K562 (cell line): ENCODE measurements at regions not wholly inside any gene's neighbourhood (a gene's known extent, or its start where the extent isn't known, plus 50 kb on each side); places are given as distances from the start of the nearest gene placed in this dataset.

Source experiments
- ATAC-seq: fragments of 200-7000 bp; cut with Tn5 transposase; 3 replicates; pipeline ENCODE4 v1.9.1; 2020; ENCODE audit warnings: moderate library complexity
- BruUV-seq: library from RNA; stranded (reverse); fragments of 400-500 nt; replicated peaks from 2 replicates; lab custom pipeline; 2021; lab: Mats Ljungman, UMichigan
- CTCF ChIA-PET: fragments of 300-600 bp; formaldehyde crosslinking; extraction: SDS; loops from one replicate; lab custom pipeline; 2021; ENCODE audit warnings: low intra/inter-chr PET ratio; lab: Yijun Ruan, JAX
- POLR2A ChIA-PET: fragments of 300-600, 350-650 bp; sonication (Branson Sonifier 250); formaldehyde crosslinking; extraction: SDS; loops from one replicate; lab custom pipeline; 2021; ENCODE audit warnings: antibody characterized with exemption, inconsistent platforms; lab: Yijun Ruan, JAX
- DNase-seq, 4 experiments: peaks; one replicate each; pipeline versions ENCODE4 v3.0.0 to v3.0.0-alpha.2; 2011 to 2018; ENCODE audit warnings: low spot score in 3 of 4, mixed read lengths in 3 of 4; ENCODE audit errors: extremely low read depth in 1 of 4
- FAIRE-seq: peaks from 2 replicates; lab custom pipeline; 2011; peaks lifted over from hg19 to GRCh38; lab: Jason Lieb, UNC
- H2AFZ ChIP-seq: 2 replicates; pipeline ENCODE4 v1.6.0; 2011; ENCODE audit warnings: low read depth, low read length, control low read depth, inconsistent platforms
- H3K27ac ChIP-seq: fragments of 200-600 bp; 3 replicates; pipeline ENCODE4 v1.8.0; 2011; ENCODE audit warnings: low read depth, mild to moderate bottlenecking, control low read depth, inconsistent platforms, low read length, moderate library complexity, mixed read lengths; ENCODE audit errors: extremely low read depth
- H3K27me3 ChIP-seq, 2 experiments: fragments of 300-600 bp in 1 of 2; 2 replicates in 1 of 2; 3 replicates in 1 of 2; pipeline versions ENCODE4 v1.6.0 to v1.8.0; 2011; ENCODE audit warnings: inconsistent platforms in 2 of 2, low read length in 2 of 2, mild to moderate bottlenecking in 1 of 2, mixed read lengths in 1 of 2, moderate library complexity in 1 of 2; ENCODE audit not compliant: control insufficient read depth in 2 of 2, insufficient read depth in 2 of 2
- H3K36me3 ChIP-seq: fragments of 300-600 bp; 3 replicates; pipeline ENCODE4 v1.8.0; 2011; ENCODE audit warnings: mild to moderate bottlenecking, low read length, inconsistent platforms; ENCODE audit not compliant: control insufficient read depth, insufficient read depth
- H3K4me1 ChIP-seq, 2 experiments: fragments of 200-600 bp in 1 of 2; replicated peaks in 1 of 2; 2 replicates in 1 of 2; 3 replicates in 1 of 2; pipeline versions ENCODE4 v1.5.1 to v1.8.0; 2011; ENCODE audit warnings: inconsistent platforms in 2 of 2, low read length in 2 of 2, mild to moderate bottlenecking in 1 of 2, mixed read lengths in 1 of 2, moderate library complexity in 1 of 2; ENCODE audit not compliant: control insufficient read depth in 2 of 2, insufficient read depth in 2 of 2
- H3K4me2 ChIP-seq: 2 replicates; pipeline ENCODE4 v1.6.1; 2011; ENCODE audit warnings: low read length, control low read depth, inconsistent platforms, mixed read lengths; ENCODE audit not compliant: insufficient read depth
- H3K4me3 ChIP-seq: fragments of 200-600 bp; sonication (generic), shearing (Covaris generic); 2 replicates; pipeline ENCODE4 v1.5.1; 2016; ENCODE audit warnings: control low read depth, inconsistent platforms
- H3K79me2 ChIP-seq: fragments of 200-600 bp; 3 replicates; pipeline ENCODE4 v1.8.0; 2011; ENCODE audit warnings: low read length, inconsistent platforms; ENCODE audit not compliant: control insufficient read depth, insufficient read depth
- H3K9ac ChIP-seq, 2 experiments: 2 replicates each; pipeline versions ENCODE4 v1.6.0 to v1.6.1; 2011; ENCODE audit warnings: low read depth in 2 of 2, low read length in 2 of 2, control low read depth in 1 of 2, inconsistent platforms in 1 of 2, mild to moderate bottlenecking in 1 of 2, mixed read lengths in 1 of 2; ENCODE audit not compliant: insufficient read depth in 1 of 2
- H3K9me1 ChIP-seq: one replicate; pipeline ENCODE4 v1.6.0; 2011; ENCODE audit warnings: inconsistent platforms, mild to moderate bottlenecking, low read length, moderate library complexity; ENCODE audit not compliant: control insufficient read depth, insufficient read depth
- H3K9me3 ChIP-seq: replicated peaks from 2 replicates; pipeline ENCODE4 v1.5.1; 2011; ENCODE audit warnings: low read depth, low read length, inconsistent platforms; ENCODE audit not compliant: control insufficient read depth, insufficient read depth
- H4K20me1 ChIP-seq: replicated peaks from 2 replicates; pipeline ENCODE4 v1.6.1; 2011; ENCODE audit warnings: low read length, inconsistent platforms, mixed read lengths; ENCODE audit not compliant: control insufficient read depth, insufficient read depth
- BRCA1 ChIP-seq, 2 experiments: fragments of 450-650 bp in 1 of 2; sonication (generic) in 1 of 2; formaldehyde crosslinking in 1 of 2; IDR thresholded peaks; 2 replicates each; pipeline versions ENCODE4 v1.5.0 to v1.6.1; 2017 to 2020; ENCODE audit warnings: mild to moderate bottlenecking in 1 of 2, missing genetic modification reagents in 1 of 2
- FOSL1 ChIP-seq: fragments of 200-800 bp; sonication (Bioruptor generic); conservative IDR thresholded peaks from 2 replicates; pipeline ENCODE4 v1.6.1; 2016; ENCODE audit warnings: missing genetic modification characterization, missing compliant biosample characterization
- WGBS: fragments of 100-300 bp; shearing (Covaris generic); methylation state at CpG from one replicate; pipeline ENCODE4 v1.1.6; 2016; ENCODE audit warnings: low coverage, mixed read lengths; ENCODE audit not compliant: insufficient coverage; ENCODE audit errors: missing lambda C conversion rate; 5-methylcytosine and 5-hydroxymethylcytosine counted together
- in situ Hi-C: fragments of 300-500 bp; cut with MboI; formaldehyde crosslinking; loops from 4 replicates; pipeline ENCODE4 v1.15.0; 2018; ENCODE audit warnings: inconsistent platforms, mixed read lengths
- intact Hi-C: fragments of 100-400 bp; cut with micrococcal nuclease; formaldehyde crosslinking; loops from 2 replicates; pipeline ENCODE4 v1.14.2; 2022
- TF ChIP-seq, protein P1 (sequence below): fragments of 250-450 bp; sonication (Bioruptor Pico); IDR thresholded peaks from 2 replicates; pipeline ENCODE4 v1.5.0; 2021
- TF ChIP-seq, protein P2 (sequence below): sonication (generic); formaldehyde crosslinking; IDR thresholded peaks from 2 replicates; pipeline ENCODE4 v1.8.0; 2023; ENCODE audit warnings: missing genetic modification reagents, mild to moderate bottlenecking, borderline replicate concordance

- BruUV-seq = no TSS peak
- H3K36me3 ChIP-seq = no peaks in the 10 kb centered on the region
- no peak overlapping the region for H2AFZ ChIP-seq
- TF ChIP-seq, protein P1, sequence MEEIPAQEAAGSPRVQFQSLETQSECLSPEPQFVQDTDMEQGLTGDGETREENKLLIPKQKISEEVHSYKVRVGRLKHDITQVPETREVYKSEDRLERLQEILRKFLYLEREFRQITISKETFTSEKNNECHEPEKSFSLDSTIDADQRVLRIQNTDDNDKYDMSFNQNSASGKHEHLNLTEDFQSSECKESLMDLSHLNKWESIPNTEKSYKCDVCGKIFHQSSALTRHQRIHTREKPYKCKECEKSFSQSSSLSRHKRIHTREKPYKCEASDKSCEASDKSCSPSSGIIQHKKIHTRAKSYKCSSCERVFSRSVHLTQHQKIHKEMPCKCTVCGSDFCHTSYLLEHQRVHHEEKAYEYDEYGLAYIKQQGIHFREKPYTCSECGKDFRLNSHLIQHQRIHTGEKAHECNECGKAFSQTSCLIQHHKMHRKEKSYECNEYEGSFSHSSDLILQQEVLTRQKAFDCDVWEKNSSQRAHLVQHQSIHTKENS (CRISPR knock-in tag) = no peak
- TF ChIP-seq, protein P2, sequence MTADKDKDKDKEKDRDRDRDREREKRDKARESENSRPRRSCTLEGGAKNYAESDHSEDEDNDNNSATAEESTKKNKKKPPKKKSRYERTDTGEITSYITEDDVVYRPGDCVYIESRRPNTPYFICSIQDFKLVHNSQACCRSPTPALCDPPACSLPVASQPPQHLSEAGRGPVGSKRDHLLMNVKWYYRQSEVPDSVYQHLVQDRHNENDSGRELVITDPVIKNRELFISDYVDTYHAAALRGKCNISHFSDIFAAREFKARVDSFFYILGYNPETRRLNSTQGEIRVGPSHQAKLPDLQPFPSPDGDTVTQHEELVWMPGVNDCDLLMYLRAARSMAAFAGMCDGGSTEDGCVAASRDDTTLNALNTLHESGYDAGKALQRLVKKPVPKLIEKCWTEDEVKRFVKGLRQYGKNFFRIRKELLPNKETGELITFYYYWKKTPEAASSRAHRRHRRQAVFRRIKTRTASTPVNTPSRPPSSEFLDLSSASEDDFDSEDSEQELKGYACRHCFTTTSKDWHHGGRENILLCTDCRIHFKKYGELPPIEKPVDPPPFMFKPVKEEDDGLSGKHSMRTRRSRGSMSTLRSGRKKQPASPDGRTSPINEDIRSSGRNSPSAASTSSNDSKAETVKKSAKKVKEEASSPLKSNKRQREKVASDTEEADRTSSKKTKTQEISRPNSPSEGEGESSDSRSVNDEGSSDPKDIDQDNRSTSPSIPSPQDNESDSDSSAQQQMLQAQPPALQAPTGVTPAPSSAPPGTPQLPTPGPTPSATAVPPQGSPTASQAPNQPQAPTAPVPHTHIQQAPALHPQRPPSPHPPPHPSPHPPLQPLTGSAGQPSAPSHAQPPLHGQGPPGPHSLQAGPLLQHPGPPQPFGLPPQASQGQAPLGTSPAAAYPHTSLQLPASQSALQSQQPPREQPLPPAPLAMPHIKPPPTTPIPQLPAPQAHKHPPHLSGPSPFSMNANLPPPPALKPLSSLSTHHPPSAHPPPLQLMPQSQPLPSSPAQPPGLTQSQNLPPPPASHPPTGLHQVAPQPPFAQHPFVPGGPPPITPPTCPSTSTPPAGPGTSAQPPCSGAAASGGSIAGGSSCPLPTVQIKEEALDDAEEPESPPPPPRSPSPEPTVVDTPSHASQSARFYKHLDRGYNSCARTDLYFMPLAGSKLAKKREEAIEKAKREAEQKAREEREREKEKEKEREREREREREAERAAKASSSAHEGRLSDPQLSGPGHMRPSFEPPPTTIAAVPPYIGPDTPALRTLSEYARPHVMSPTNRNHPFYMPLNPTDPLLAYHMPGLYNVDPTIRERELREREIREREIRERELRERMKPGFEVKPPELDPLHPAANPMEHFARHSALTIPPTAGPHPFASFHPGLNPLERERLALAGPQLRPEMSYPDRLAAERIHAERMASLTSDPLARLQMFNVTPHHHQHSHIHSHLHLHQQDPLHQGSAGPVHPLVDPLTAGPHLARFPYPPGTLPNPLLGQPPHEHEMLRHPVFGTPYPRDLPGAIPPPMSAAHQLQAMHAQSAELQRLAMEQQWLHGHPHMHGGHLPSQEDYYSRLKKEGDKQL (CRISPR knock-in tag) = no peak
- no peak for TF ChIP-seq BRCA1 (IDR thresholded peaks at IDR 0.05)
- TF ChIP-seq BRCA1 (CRISPR knock-in tag; IDR thresholded peaks at IDR 0.05) = no peak
- no peak for TF ChIP-seq FOSL1
- H3K27ac ChIP-seq = no peak overlapping the region
- no peak for DNase-seq
- no peak for ATAC-seq
- FAIRE-seq = no peak
- H3K9me3 ChIP-seq = no peaks in the 10 kb centered on the region
- no peak overlapping the region for H3K9ac ChIP-seq
- in situ Hi-C loops (no loop called here), intact Hi-C loops (no loop called here)
- H3K79me2 ChIP-seq = no peaks in the 10 kb centered on the region
- CTCF ChIA-PET = no interaction called here
- no peak overlapping the region for H3K4me3 ChIP-seq
- H3K9me1 ChIP-seq = no peaks in the 10 kb centered on the region
- no peak overlapping the region for H3K4me2 ChIP-seq
- POLR2A ChIA-PET = no interaction called here
- no peaks in the 10 kb centered on the region for H3K27me3 ChIP-seq
- H4K20me1 ChIP-seq = no peaks in the 10 kb centered on the region
- no peaks in the 10 kb centered on the region; a peak in 1 of 5 replicates for H3K4me1 ChIP-seq
- 0% methylated on average over 6 of the region's 6 CpGs for WGBS
Observed at GRCh38 chr5:103428411-103428871, 134.1 kb downstream of the NUDT12 start.
